GM06990 (cell line): ENCODE measurements at regions not wholly inside any gene's neighbourhood (a gene's known extent, or its start where the extent isn't known, plus 50 kb on each side); places are given as distances from the start of the nearest gene placed in this dataset.
"Not testable (repeated sequence)": the region's sequence is repeated elsewhere in the genome, so short reads cannot be mapped to it uniquely, and the experiment has no call there.

Experiments
- DNase-seq: peaks from one replicate; pipeline ENCODE4 v3.0.0-alpha.2; 2011; ENCODE audit not compliant: insufficient read length; ENCODE audit errors: extremely low read depth
- H3K27me3 ChIP-seq: replicated peaks from 2 replicates; pipeline ENCODE4 v1.6.0; 2011; ENCODE audit warnings: low read length; ENCODE audit not compliant: control insufficient read depth, insufficient read depth
- H3K36me3 ChIP-seq: 2 replicates; pipeline ENCODE4 v1.5.1; 2011; ENCODE audit warnings: low read length; ENCODE audit not compliant: control insufficient read depth, insufficient read depth
- H3K4me3 ChIP-seq: replicated peaks from 2 replicates; pipeline ENCODE4 v1.5.1; 2011; ENCODE audit warnings: low read depth, mild to moderate bottlenecking, control low read depth, low read length
- TF ChIP-seq, protein P1 (sequence below): IDR thresholded peaks from 2 replicates; pipeline ENCODE4 v1.5.1; 2011; ENCODE audit warnings: low read length, control low read depth, mild to moderate bottlenecking, inconsistent platforms; ENCODE audit not compliant: insufficient read depth, poor library complexity, severe bottlenecking

DNA sequence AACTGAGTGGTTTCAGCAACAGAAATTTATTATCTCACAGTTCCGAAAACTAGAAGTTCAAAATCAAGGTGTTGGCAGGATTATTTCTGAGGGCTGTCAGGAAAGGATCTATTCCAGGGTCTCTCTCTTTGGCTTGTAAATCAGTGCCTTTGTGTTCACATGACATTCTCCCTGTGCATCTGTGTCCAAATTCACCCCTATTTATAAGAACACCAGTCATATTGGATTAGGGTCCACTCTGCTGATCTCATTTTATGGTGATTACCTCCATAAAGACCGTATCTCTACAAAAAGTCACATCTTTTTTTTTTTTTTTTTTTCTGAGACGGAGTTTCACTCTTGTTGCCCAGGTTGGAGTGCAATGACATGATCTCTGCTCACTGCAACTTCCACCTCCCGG, 68.6 kb upstream of the MARCKS start:
- Histone ChIP-seq H3K36me3 (no peaks in the 10 kb centered on the region), H3K4me3 (no peak overlapping the region), H3K27me3 (no peaks in the 10 kb centered on the region)
- TF ChIP-seq, protein P1, sequence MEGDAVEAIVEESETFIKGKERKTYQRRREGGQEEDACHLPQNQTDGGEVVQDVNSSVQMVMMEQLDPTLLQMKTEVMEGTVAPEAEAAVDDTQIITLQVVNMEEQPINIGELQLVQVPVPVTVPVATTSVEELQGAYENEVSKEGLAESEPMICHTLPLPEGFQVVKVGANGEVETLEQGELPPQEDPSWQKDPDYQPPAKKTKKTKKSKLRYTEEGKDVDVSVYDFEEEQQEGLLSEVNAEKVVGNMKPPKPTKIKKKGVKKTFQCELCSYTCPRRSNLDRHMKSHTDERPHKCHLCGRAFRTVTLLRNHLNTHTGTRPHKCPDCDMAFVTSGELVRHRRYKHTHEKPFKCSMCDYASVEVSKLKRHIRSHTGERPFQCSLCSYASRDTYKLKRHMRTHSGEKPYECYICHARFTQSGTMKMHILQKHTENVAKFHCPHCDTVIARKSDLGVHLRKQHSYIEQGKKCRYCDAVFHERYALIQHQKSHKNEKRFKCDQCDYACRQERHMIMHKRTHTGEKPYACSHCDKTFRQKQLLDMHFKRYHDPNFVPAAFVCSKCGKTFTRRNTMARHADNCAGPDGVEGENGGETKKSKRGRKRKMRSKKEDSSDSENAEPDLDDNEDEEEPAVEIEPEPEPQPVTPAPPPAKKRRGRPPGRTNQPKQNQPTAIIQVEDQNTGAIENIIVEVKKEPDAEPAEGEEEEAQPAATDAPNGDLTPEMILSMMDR: no peak
- DNase-seq: no peak

DNA sequence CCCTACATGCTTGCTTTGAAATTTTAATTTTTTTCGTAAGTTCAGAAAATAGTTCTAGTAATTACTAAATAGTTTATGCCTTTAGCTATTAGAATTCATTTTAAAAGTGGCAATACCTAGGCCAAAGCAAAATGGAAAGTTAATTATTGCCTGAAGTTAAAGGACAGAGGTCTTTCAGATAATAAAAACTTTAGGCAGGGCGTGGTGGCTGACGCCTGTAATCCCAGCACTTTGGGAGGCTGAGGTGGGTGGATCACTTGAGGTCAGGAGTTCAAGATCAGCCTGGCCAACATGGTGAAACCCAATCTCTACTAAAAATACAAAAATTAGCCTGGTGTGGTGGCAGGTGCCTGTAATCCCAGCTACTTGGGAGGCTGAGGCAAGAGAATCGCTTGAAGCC, 65.9 kb upstream of the MARCKS start:
- not testable (repeated sequence) for H3K4me3 ChIP-seq, DNase-seq, H3K27me3 ChIP-seq, H3K36me3 ChIP-seq

DNA sequence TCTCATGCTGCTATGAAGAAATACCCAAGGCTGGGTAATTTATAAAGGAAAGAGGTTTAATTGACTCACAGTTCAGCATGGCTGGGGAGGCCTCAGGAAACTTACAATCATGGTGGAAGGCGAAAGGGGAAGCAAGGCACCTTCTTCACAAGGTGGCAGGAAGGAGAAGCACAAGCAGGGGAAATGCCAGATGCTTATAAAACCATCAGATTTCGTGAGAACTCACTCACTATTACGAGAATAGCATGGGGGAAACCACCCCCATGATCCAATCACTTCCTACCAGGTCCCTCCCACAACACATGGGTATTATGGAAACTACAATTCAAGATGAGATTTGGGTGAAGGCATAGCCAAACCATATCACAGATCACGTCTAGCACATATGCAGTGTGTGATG, 61.8 kb upstream of the MARCKS start:
- not testable (repeated sequence) for H3K4me3 ChIP-seq, H3K27me3 ChIP-seq, H3K36me3 ChIP-seq, DNase-seq

DNA sequence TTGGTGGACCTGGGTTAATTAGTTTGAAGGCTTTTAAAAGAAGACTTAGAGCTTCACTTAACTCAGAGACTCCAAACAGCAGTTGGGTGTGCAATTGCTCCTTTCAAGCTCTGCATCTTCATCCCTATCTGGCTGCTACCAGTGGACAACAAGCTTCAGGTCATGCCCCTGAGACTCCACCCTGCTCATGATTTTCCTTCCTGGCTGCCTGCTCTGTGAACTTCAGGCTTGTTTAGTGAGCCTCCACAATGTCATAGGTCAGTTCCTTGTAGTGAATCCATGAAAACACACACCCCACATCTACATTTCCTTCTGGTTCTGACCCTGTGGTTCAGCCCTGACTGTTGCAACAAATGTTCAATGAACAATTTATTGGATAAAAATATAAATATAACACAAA, 61.1 kb upstream of the MARCKS start:
- Histone ChIP-seq H3K27me3 (no peaks in the 10 kb centered on the region), H3K36me3 (no peaks in the 10 kb centered on the region), H3K4me3 (no peak overlapping the region)
- TF ChIP-seq, protein P1: no peak
- DNase-seq: no peak

DNA sequence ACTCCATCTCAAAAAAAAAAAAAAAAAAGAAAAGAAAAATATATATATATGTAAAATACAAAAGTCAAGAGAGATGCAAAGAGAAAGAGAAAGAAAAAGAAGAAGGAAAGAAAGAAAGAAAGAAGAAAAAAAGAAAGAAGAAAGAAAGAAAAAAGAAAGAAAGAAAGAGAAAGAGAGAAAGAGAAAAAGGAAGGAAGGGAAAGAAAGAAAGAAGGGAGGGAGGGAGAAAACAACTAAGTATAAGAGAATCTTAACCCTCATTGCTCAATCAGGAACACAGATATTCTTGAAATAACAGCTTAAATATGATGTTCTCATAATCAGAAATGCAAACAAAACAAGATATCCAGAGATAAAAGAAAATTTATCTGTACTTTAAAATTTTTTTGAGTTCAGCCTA, 54.4 kb upstream of the MARCKS start:
- Histone ChIP-seq H3K4me3 (no peak overlapping the region), H3K27me3 (no peaks in the 10 kb centered on the region)
- DNase-seq: no peak

DNA sequence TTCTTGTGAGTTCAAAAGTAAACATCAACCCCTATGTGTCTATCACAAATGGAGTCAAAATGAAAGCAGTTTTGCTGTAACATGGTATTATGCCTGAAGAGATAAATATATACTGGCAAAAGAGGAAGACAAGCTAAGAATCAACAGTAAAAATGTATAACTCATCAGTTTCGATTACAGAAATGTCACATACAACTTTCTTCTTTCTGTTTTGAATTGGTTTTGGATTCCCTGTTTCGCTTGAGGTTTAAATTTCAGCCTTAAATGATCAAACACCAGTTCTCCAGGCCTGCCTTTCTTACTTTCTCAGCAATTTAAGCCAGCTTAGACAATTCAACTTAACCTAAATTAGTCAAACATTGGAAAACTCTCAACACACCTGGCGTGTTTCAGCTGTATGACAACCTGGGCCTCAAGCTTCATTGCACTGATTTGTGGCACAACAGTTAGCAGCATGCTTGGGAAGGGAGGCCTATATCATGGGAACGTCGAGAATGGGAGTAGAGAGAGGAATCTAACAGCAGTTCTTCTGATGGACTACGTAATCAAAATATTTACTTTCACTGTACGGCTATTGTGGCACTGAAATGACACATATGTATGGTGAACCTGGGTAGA, 51.9 kb upstream of the MARCKS start:
- peak; percentile 69 for DNase-seq
- Histone ChIP-seq H3K27me3 (no peaks in the 10 kb centered on the region), H3K36me3 (no peaks in the 10 kb centered on the region), H3K4me3 (no peak overlapping the region)
- TF ChIP-seq, protein P1: no peak

More for the DNA sequence above, 54.4 kb upstream of the MARCKS start:
- TF ChIP-seq, protein P1: no peak
- no peaks in the 10 kb centered on the region for H3K36me3 ChIP-seq
